K562 (cell line): ENCODE measurements at regions not wholly inside any gene's neighbourhood (a gene's known extent, or its start where the extent isn't known, plus 50 kb on each side); places are given as distances from the start of the nearest gene placed in this dataset.

Source experiments
- ATAC-seq: fragments of 200-7000 bp; cut with Tn5 transposase; 3 replicates; pipeline ENCODE4 v1.9.1; 2020; ENCODE audit warnings: moderate library complexity
- BruUV-seq: library from RNA; stranded (reverse); fragments of 400-500 nt; replicated peaks from 2 replicates; lab custom pipeline; 2021; lab: Mats Ljungman, UMichigan
- CTCF ChIA-PET: fragments of 300-600 bp; formaldehyde crosslinking; extraction: SDS; loops from one replicate; lab custom pipeline; 2021; ENCODE audit warnings: low intra/inter-chr PET ratio; lab: Yijun Ruan, JAX
- POLR2A ChIA-PET: fragments of 300-600, 350-650 bp; sonication (Branson Sonifier 250); formaldehyde crosslinking; extraction: SDS; loops from one replicate; lab custom pipeline; 2021; ENCODE audit warnings: antibody characterized with exemption, inconsistent platforms; lab: Yijun Ruan, JAX
- DNase-seq, 4 experiments: peaks; one replicate each; pipeline versions ENCODE4 v3.0.0 to v3.0.0-alpha.2; 2011 to 2018; ENCODE audit warnings: low spot score in 3 of 4, mixed read lengths in 3 of 4; ENCODE audit errors: extremely low read depth in 1 of 4
- FAIRE-seq: peaks from 2 replicates; lab custom pipeline; 2011; peaks lifted over from hg19 to GRCh38; lab: Jason Lieb, UNC
- H2AFZ ChIP-seq: 2 replicates; pipeline ENCODE4 v1.6.0; 2011; ENCODE audit warnings: low read depth, low read length, control low read depth, inconsistent platforms
- H3K27ac ChIP-seq: fragments of 200-600 bp; 3 replicates; pipeline ENCODE4 v1.8.0; 2011; ENCODE audit warnings: low read depth, mild to moderate bottlenecking, control low read depth, inconsistent platforms, low read length, moderate library complexity, mixed read lengths; ENCODE audit errors: extremely low read depth
- H3K27me3 ChIP-seq, 2 experiments: fragments of 300-600 bp in 1 of 2; 2 replicates in 1 of 2; 3 replicates in 1 of 2; pipeline versions ENCODE4 v1.6.0 to v1.8.0; 2011; ENCODE audit warnings: inconsistent platforms in 2 of 2, low read length in 2 of 2, mild to moderate bottlenecking in 1 of 2, mixed read lengths in 1 of 2, moderate library complexity in 1 of 2; ENCODE audit not compliant: control insufficient read depth in 2 of 2, insufficient read depth in 2 of 2
- H3K36me3 ChIP-seq: fragments of 300-600 bp; 3 replicates; pipeline ENCODE4 v1.8.0; 2011; ENCODE audit warnings: mild to moderate bottlenecking, low read length, inconsistent platforms; ENCODE audit not compliant: control insufficient read depth, insufficient read depth
- H3K4me1 ChIP-seq, 2 experiments: fragments of 200-600 bp in 1 of 2; replicated peaks in 1 of 2; 2 replicates in 1 of 2; 3 replicates in 1 of 2; pipeline versions ENCODE4 v1.5.1 to v1.8.0; 2011; ENCODE audit warnings: inconsistent platforms in 2 of 2, low read length in 2 of 2, mild to moderate bottlenecking in 1 of 2, mixed read lengths in 1 of 2, moderate library complexity in 1 of 2; ENCODE audit not compliant: control insufficient read depth in 2 of 2, insufficient read depth in 2 of 2
- H3K4me2 ChIP-seq: 2 replicates; pipeline ENCODE4 v1.6.1; 2011; ENCODE audit warnings: low read length, control low read depth, inconsistent platforms, mixed read lengths; ENCODE audit not compliant: insufficient read depth
- H3K4me3 ChIP-seq: fragments of 200-600 bp; sonication (generic), shearing (Covaris generic); 2 replicates; pipeline ENCODE4 v1.5.1; 2016; ENCODE audit warnings: control low read depth, inconsistent platforms
- H3K79me2 ChIP-seq: fragments of 200-600 bp; 3 replicates; pipeline ENCODE4 v1.8.0; 2011; ENCODE audit warnings: low read length, inconsistent platforms; ENCODE audit not compliant: control insufficient read depth, insufficient read depth
- H3K9ac ChIP-seq, 2 experiments: 2 replicates each; pipeline versions ENCODE4 v1.6.0 to v1.6.1; 2011; ENCODE audit warnings: low read depth in 2 of 2, low read length in 2 of 2, control low read depth in 1 of 2, inconsistent platforms in 1 of 2, mild to moderate bottlenecking in 1 of 2, mixed read lengths in 1 of 2; ENCODE audit not compliant: insufficient read depth in 1 of 2
- H3K9me1 ChIP-seq: one replicate; pipeline ENCODE4 v1.6.0; 2011; ENCODE audit warnings: inconsistent platforms, mild to moderate bottlenecking, low read length, moderate library complexity; ENCODE audit not compliant: control insufficient read depth, insufficient read depth
- H3K9me3 ChIP-seq: replicated peaks from 2 replicates; pipeline ENCODE4 v1.5.1; 2011; ENCODE audit warnings: low read depth, low read length, inconsistent platforms; ENCODE audit not compliant: control insufficient read depth, insufficient read depth
- H4K20me1 ChIP-seq: replicated peaks from 2 replicates; pipeline ENCODE4 v1.6.1; 2011; ENCODE audit warnings: low read length, inconsistent platforms, mixed read lengths; ENCODE audit not compliant: control insufficient read depth, insufficient read depth
- JUND ChIP-seq, 2 experiments: IDR thresholded peaks; 2 replicates in 1 of 2; 3 replicates in 1 of 2; pipeline ENCODE4 v1.6.1; 2011; ENCODE audit warnings: borderline replicate concordance in 2 of 2, low read depth in 2 of 2, low read length in 2 of 2, improper control_type of control experiment in 1 of 2, missing biosample characterization in 1 of 2, missing genetic modification characterization in 1 of 2, missing genetic modification reagents in 1 of 2
- KLF13 ChIP-seq: fragments of 450-650 bp; IDR thresholded peaks from 2 replicates; pipeline ENCODE4 v1.6.1; 2016; ENCODE audit warnings: missing genetic modification characterization, low read depth, mild to moderate bottlenecking, missing compliant biosample characterization, moderate library complexity, borderline replicate concordance
- MAFK ChIP-seq: IDR thresholded peaks from 2 replicates; pipeline ENCODE4 v1.6.1; 2011; ENCODE audit warnings: low read length, improper control_type of control experiment
- MAZ ChIP-seq, 2 experiments: fragments of 450-650 bp in 1 of 2; sonication (generic) in 1 of 2; formaldehyde crosslinking; IDR thresholded peaks in 1 of 2; conservative IDR thresholded peaks in 1 of 2; 2 replicates each; pipeline versions ENCODE4 v1.4.0 to v1.5.0; 2020; ENCODE audit warnings: mild to moderate bottlenecking in 1 of 2, missing genetic modification reagents in 1 of 2
- NELFE ChIP-seq: IDR thresholded peaks from 2 replicates; pipeline ENCODE4 v1.6.1; 2011; ENCODE audit warnings: mild to moderate bottlenecking; ENCODE audit not compliant: insufficient read depth, insufficient read length
- PHB2 ChIP-seq: fragments of 450-650 bp; IDR thresholded peaks from 2 replicates; pipeline ENCODE4 v1.6.1; 2017; ENCODE audit warnings: low read depth
- PML ChIP-seq: IDR thresholded peaks from 2 replicates; pipeline ENCODE4 v1.6.1; 2012; ENCODE audit warnings: low read length, inconsistent platforms
- ZFX ChIP-seq: sonication (generic); formaldehyde crosslinking; IDR thresholded peaks from 2 replicates; pipeline ENCODE4 v1.8.0; 2022; ENCODE audit warnings: mild to moderate bottlenecking, missing genetic modification reagents, moderate library complexity
- ZKSCAN8 ChIP-seq: fragments of 200-800 bp; sonication (Bioruptor generic); IDR thresholded peaks from 2 replicates; pipeline ENCODE4 v1.6.1; 2016; ENCODE audit warnings: missing genetic modification characterization, missing compliant biosample characterization
- ZNF41 ChIP-seq: fragments of 250-450 bp; sonication (Bioruptor Pico); conservative IDR thresholded peaks from 2 replicates; pipeline ENCODE4 v1.4.0; 2020; ENCODE audit warnings: mild to moderate bottlenecking
- ZNF561 ChIP-seq: fragments of 450-650 bp; formaldehyde crosslinking; conservative IDR thresholded peaks from 2 replicates; pipeline ENCODE4 v1.4.0; 2020; ENCODE audit warnings: mild to moderate bottlenecking, moderate library complexity
- ZNF766 ChIP-seq: fragments of 200-800 bp; sonication (Bioruptor generic); conservative IDR thresholded peaks from 2 replicates; pipeline ENCODE4 v1.6.1; 2016; ENCODE audit warnings: missing genetic modification characterization, missing compliant biosample characterization
- WGBS: fragments of 100-300 bp; shearing (Covaris generic); methylation state at CpG from one replicate; pipeline ENCODE4 v1.1.6; 2016; ENCODE audit warnings: low coverage, mixed read lengths; ENCODE audit not compliant: insufficient coverage; ENCODE audit errors: missing lambda C conversion rate; 5-methylcytosine and 5-hydroxymethylcytosine counted together
- in situ Hi-C: fragments of 300-500 bp; cut with MboI; formaldehyde crosslinking; loops from 4 replicates; pipeline ENCODE4 v1.15.0; 2018; ENCODE audit warnings: inconsistent platforms, mixed read lengths
- intact Hi-C: fragments of 100-400 bp; cut with micrococcal nuclease; formaldehyde crosslinking; loops from 2 replicates; pipeline ENCODE4 v1.14.2; 2022
- TF ChIP-seq, protein P1 (sequence below): sonication (generic); formaldehyde crosslinking; IDR thresholded peaks from 2 replicates; pipeline ENCODE4 v1.8.1; 2023; ENCODE audit warnings: mild to moderate bottlenecking, missing genetic modification reagents
- TF ChIP-seq, protein P2 (sequence below): fragments of 450-650 bp; IDR thresholded peaks from 2 replicates; pipeline ENCODE4 v1.6.1; 2017; ENCODE audit warnings: antibody characterized with exemption
- TF ChIP-seq, protein P3 (sequence below): fragments of 250-450 bp; sonication (Bioruptor Pico); IDR thresholded peaks from 2 replicates; pipeline ENCODE4 v1.8.0; 2021; ENCODE audit warnings: borderline replicate concordance, mild to moderate bottlenecking, moderate library complexity; ENCODE audit not compliant: poor library complexity, severe bottlenecking

DNA sequence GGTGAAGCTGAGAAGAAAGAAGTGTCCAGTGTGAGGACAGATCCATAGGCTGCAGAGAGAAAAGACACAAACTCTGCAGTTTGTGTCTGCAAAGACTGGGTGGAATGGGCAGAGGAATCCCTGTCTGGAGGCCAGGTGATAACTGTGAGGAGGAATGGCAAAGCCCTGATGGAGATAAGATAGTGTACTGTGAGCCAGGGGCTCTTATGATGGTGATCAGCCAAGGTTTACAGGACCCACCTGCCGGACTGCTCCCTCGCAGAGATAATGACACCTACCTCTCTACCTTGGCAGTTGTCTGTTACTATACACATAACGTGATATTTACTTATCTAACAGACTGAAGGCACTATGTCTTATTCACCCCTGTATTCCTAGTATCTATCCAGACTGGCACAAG lies 92.6 kb upstream of the ASIC2 start:
- Histone ChIP-seq H4K20me1 (no peaks in the 10 kb centered on the region; the same call in 1 of the 2 replicates), H3K36me3 (no peaks in the 10 kb centered on the region), H3K4me1 (no peaks in the 10 kb centered on the region), H2AFZ (no peak overlapping the region), H3K4me3 (no peak overlapping the region), H3K9me3 (no peaks in the 10 kb centered on the region), H3K9me1 (no peaks in the 10 kb centered on the region), H3K27ac (no peak overlapping the region), H3K79me2 (no peaks in the 10 kb centered on the region), H3K4me2 (no peak overlapping the region), H3K9ac (no peak overlapping the region), H3K27me3 (peaks cover 0 to 7% of the 10 kb centered on the region in 2 experiments; a peak in 2 of 5 replicates)
- ChIA-PET POLR2A (no interaction called here), CTCF (no interaction called here)
- BruUV-seq, result no TSS peak
- no peak for TF ChIP-seq MAZ (CRISPR knock-in tag; conservative IDR thresholded peaks at IDR 0.05 in 1 of 2, IDR thresholded peaks at IDR 0.05 in 1 of 2)
- no peak for TF ChIP-seq ZKSCAN8
- TF ChIP-seq PHB2, result no peak
- no peak for TF ChIP-seq NELFE
- TF ChIP-seq JUND (IDR thresholded peaks at IDR 0.05; ENCODE audit: borderline replicate concordance, low read depth, low read length), result no peak
- TF ChIP-seq JUND (tag; IDR thresholded peaks at IDR 0.05; ENCODE audit: borderline replicate concordance, low read depth, low read length), result no peak
- TF ChIP-seq PML, result no peak
- TF ChIP-seq KLF13, result no peak
- no peak for TF ChIP-seq MAFK
- TF ChIP-seq, protein P1, sequence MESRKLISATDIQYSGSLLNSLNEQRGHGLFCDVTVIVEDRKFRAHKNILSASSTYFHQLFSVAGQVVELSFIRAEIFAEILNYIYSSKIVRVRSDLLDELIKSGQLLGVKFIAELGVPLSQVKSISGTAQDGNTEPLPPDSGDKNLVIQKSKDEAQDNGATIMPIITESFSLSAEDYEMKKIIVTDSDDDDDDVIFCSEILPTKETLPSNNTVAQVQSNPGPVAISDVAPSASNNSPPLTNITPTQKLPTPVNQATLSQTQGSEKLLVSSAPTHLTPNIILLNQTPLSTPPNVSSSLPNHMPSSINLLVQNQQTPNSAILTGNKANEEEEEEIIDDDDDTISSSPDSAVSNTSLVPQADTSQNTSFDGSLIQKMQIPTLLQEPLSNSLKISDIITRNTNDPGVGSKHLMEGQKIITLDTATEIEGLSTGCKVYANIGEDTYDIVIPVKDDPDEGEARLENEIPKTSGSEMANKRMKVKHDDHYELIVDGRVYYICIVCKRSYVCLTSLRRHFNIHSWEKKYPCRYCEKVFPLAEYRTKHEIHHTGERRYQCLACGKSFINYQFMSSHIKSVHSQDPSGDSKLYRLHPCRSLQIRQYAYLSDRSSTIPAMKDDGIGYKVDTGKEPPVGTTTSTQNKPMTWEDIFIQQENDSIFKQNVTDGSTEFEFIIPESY (CRISPR knock-in tag), result no peak
- no peak for TF ChIP-seq ZNF766 (CRISPR knock-in tag)
- TF ChIP-seq ZFX (CRISPR knock-in tag), result no peak
- no peak for TF ChIP-seq ZNF561
- TF ChIP-seq, protein P2, sequence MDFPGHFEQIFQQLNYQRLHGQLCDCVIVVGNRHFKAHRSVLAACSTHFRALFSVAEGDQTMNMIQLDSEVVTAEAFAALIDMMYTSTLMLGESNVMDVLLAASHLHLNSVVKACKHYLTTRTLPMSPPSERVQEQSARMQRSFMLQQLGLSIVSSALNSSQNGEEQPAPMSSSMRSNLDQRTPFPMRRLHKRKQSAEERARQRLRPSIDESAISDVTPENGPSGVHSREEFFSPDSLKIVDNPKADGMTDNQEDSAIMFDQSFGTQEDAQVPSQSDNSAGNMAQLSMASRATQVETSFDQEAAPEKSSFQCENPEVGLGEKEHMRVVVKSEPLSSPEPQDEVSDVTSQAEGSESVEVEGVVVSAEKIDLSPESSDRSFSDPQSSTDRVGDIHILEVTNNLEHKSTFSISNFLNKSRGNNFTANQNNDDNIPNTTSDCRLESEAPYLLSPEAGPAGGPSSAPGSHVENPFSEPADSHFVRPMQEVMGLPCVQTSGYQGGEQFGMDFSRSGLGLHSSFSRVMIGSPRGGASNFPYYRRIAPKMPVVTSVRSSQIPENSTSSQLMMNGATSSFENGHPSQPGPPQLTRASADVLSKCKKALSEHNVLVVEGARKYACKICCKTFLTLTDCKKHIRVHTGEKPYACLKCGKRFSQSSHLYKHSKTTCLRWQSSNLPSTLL, result no peak
- TF ChIP-seq, protein P3, sequence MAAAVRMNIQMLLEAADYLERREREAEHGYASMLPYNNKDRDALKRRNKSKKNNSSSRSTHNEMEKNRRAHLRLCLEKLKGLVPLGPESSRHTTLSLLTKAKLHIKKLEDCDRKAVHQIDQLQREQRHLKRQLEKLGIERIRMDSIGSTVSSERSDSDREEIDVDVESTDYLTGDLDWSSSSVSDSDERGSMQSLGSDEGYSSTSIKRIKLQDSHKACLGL (CRISPR knock-in tag), result no peak
- TF ChIP-seq ZNF41 (CRISPR knock-in tag), result no peak
- DNase-seq, result no peak
- no peak for ATAC-seq
- WGBS, result 2% methylated on average over 3 of the region's 3 CpGs
- intact Hi-C loops (no loop called here), in situ Hi-C loops (no loop called here)
- no peak for FAIRE-seq
